ENCODE measurements at regions not wholly inside any gene's neighbourhood (a gene's known extent, or its start where the extent isn't known, plus 50 kb on each side); places are given as distances from the start of the nearest gene placed in this dataset.

DNA sequence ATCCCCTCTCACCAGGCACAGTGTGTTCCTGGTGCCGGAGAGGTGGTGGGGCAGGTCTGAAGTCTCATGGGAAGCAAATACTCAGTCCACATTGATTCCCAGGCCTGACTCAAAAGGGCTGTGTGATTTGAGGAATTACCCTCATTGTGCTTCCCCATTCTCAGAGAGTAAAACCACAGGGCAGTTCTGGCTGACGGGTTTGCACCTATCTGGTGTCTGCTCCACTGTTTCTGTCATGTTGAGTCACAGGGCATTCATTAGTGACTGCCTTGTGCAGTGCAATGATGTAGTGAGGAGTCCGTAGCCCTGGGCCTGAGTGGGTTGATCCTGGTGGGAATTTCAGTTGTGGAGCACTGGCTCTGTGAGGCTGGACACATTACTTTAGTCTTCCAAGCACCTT, 85.2 kb upstream of the ARHGAP20 start:
- Histone ChIP-seq H3K36me3 (ENCODE audit: insufficient read depth, insufficient read length, low read length) (no peaks in the 10 kb centered on the region), H3K27me3 (ENCODE audit: insufficient read depth, insufficient read length) (no peaks in the 10 kb centered on the region), H3K9ac (ENCODE audit: insufficient read length, low read depth) (no peak overlapping the region), H3K4me3 (ENCODE audit: insufficient read length, low read depth) (no peak overlapping the region), H3K9me3 (ENCODE audit: insufficient read depth, low read length) (no peaks in the 10 kb centered on the region), H3K4me1 (ENCODE audit: insufficient read depth, insufficient read length) (no peaks in the 10 kb centered on the region)
- DNase-seq (ENCODE audit: low read depth, low spot score) = no peak
- no peak for TF ChIP-seq ZNF274 (IDR thresholded peaks at IDR 0.05; ENCODE audit: low read depth, low read length)
- no peak for TF ChIP-seq SUZ12 (IDR thresholded peaks at IDR 0.05; ENCODE audit: extremely low read depth, insufficient read depth, insufficient read length)
- TF ChIP-seq YY1 (IDR thresholded peaks at IDR 0.05; ENCODE audit: insufficient read depth, insufficient read length) = no peak

DNA sequence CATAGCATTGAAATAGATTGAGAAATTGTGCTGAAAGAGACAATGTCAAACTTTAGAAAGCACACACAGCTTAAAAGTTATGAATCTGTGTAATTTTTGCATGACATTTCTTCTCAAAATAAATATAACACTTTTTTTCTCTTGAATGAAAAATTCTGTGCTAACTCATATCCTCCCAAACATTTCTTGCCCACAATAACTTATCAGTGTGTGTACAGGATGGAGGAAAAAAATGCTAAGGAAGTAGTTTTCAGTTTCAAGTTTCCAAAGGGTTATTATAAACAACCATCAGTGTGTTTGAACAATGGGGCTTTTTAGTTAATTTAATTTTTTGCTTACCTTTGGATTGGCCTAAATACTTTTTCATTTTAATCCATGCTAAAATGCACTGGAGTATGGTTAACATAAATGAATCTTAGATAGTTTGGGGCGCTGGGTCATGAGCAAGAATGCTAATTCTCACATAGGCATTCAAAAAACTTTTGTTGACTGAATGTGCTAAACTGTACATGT, 82.9 kb upstream of the ARHGAP20 start:
- no peaks in the 10 kb centered on the region for H3K27me3 ChIP-seq (ENCODE audit: insufficient read depth, insufficient read length)
- H3K4me1 ChIP-seq (ENCODE audit: insufficient read depth, insufficient read length) = no peaks in the 10 kb centered on the region
- H3K9me3 ChIP-seq (ENCODE audit: insufficient read depth, low read length) = no peaks in the 10 kb centered on the region
- H3K36me3 ChIP-seq (ENCODE audit: insufficient read depth, insufficient read length, low read length) = no peaks in the 10 kb centered on the region
- TF ChIP-seq YY1 (IDR thresholded peaks at IDR 0.05; ENCODE audit: insufficient read depth, insufficient read length) (no peak), SUZ12 (IDR thresholded peaks at IDR 0.05; ENCODE audit: extremely low read depth, insufficient read depth, insufficient read length) (no peak)
- H3K4me3 ChIP-seq (ENCODE audit: insufficient read length, low read depth) = no peak overlapping the region
- no peak for DNase-seq (ENCODE audit: low read depth, low spot score)
- H3K9ac ChIP-seq (ENCODE audit: insufficient read length, low read depth) = no peak overlapping the region

DNA sequence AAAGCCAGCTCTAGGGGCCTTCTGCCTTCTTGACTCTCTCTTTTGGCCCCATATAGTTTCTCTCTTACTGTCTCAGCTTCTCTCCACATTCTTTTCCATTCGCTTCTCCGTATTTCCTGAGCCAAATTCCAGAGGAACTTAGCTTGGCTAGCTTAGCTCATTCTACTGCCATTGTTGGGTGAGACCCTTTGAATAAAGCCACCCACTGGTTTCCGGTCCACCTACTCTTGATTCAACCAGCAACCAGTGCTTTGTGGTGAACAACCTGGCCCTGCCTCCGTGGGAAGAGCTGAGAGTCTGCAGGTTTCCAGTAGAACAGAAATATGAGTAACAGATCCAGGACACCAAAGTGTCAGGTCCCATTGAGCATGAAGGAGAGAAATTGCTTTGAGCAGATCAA, 81.3 kb upstream of the ARHGAP20 start:
- no peak overlapping the region for H3K4me3 ChIP-seq (ENCODE audit: insufficient read length, low read depth)
- H3K9me3 ChIP-seq (ENCODE audit: insufficient read depth, low read length) = no peaks in the 10 kb centered on the region
- TF ChIP-seq YY1 (IDR thresholded peaks at IDR 0.05; ENCODE audit: insufficient read depth, insufficient read length) = no peak
- H3K4me1 ChIP-seq (ENCODE audit: insufficient read depth, insufficient read length) = no peaks in the 10 kb centered on the region
- H3K36me3 ChIP-seq (ENCODE audit: insufficient read depth, insufficient read length, low read length) = no peaks in the 10 kb centered on the region
- no peaks in the 10 kb centered on the region for H3K27me3 ChIP-seq (ENCODE audit: insufficient read depth, insufficient read length)
- no peak overlapping the region for H3K9ac ChIP-seq (ENCODE audit: insufficient read length, low read depth)
- peak; percentile 27 for DNase-seq (ENCODE audit: low read depth, low spot score)

DNA sequence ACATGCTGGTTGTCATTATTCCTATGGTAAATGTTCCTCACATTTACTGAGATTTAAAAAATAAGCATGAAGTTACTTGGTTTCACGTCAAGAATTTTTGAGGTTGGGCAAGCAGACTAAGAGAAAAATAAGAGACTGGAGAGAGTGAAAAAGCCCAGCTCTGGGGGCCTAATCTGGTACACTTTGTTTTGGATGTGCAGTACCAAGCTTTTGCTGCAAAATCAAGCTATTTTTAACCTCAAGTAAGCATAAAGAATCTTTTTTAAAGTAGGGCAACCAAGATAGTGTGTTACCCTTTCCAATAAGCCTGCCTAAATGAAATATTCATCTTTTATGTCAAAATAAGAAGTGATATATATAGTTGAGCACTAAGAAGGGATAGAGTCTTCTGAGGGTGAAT, 79.4 kb upstream of the ARHGAP20 start:
- no peak overlapping the region for H3K4me3 ChIP-seq (ENCODE audit: insufficient read length, low read depth)
- H3K9ac ChIP-seq (ENCODE audit: insufficient read length, low read depth) = no peak overlapping the region
- no peaks in the 10 kb centered on the region for H3K36me3 ChIP-seq (ENCODE audit: insufficient read depth, insufficient read length, low read length)
- no peak for DNase-seq (ENCODE audit: low read depth, low spot score)
- H3K4me1 ChIP-seq (ENCODE audit: insufficient read depth, insufficient read length) = no peaks in the 10 kb centered on the region
- no peak for TF ChIP-seq ZNF274 (IDR thresholded peaks at IDR 0.05; ENCODE audit: low read depth, low read length)
- TF ChIP-seq YY1 (IDR thresholded peaks at IDR 0.05; ENCODE audit: insufficient read depth, insufficient read length) = no peak
- no peak for TF ChIP-seq SUZ12 (IDR thresholded peaks at IDR 0.05; ENCODE audit: extremely low read depth, insufficient read depth, insufficient read length)
- H3K9me3 ChIP-seq (ENCODE audit: insufficient read depth, low read length) = no peaks in the 10 kb centered on the region
- no peaks in the 10 kb centered on the region for H3K27me3 ChIP-seq (ENCODE audit: insufficient read depth, insufficient read length)

DNA sequence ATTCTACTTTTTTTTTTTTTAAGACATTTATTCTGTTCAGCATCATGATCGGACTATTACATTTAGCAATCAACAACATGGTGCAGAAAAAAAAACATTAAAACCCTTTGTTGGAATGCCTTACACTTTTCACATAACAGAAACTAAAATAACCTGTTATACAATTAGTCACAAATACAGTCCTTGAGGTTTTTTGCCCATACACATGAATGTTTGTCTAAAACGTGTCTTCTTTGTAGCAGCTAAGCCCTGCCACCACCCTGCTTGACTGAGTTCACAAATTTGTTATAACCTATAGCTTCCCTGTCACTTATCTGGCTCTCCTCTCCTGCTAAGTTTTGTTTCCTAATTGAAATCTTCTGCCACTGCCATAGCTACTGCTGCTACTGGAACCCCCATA, 75.4 kb upstream of the ARHGAP20 start:
- H3K27me3 ChIP-seq (ENCODE audit: insufficient read depth, insufficient read length) = no peaks in the 10 kb centered on the region
- TF ChIP-seq YY1 (IDR thresholded peaks at IDR 0.05; ENCODE audit: insufficient read depth, insufficient read length) (no peak), ZNF274 (IDR thresholded peaks at IDR 0.05; ENCODE audit: low read depth, low read length) (no peak)
- no peaks in the 10 kb centered on the region for H3K36me3 ChIP-seq (ENCODE audit: insufficient read depth, insufficient read length, low read length)

DNA sequence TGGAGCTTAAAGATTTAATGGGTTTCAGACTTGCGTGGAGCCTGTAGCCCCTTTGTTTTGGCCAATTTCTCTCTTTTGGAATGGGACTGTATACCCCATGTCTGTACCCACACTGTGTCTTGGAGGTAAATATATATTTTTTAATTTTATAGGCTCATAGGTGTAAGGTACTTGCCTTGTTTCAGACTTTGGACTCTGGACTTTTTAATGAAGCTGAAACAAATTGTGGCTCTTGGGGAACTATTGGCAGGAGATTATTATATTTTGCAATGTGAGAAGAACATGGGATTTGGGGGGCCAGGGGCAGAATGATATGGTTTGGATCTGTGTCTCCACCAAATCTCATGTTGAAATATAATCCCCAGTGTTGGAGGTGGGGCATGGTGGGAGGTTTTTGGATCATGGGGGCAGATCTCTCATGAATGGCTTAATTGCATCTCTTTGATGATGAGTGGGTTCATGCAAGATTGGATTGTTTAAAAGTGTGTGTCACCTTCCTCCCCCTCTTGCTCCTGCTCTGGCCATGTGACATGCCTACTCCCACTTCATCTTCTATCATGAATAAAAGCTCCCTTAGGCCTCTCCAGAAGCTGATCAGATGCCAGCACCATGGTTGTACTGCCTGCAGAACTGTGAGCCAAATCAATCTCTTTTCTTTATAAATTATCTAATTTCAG, 74.1 kb upstream of the ARHGAP20 start:
- Histone ChIP-seq H3K27me3 (ENCODE audit: insufficient read depth, insufficient read length) (no peaks in the 10 kb centered on the region), H3K4me3 (ENCODE audit: insufficient read length, low read depth) (no peak overlapping the region), H3K36me3 (ENCODE audit: insufficient read depth, insufficient read length, low read length) (no peaks in the 10 kb centered on the region), H3K9me3 (ENCODE audit: insufficient read depth, low read length) (peaks cover 13% of the 10 kb centered on the region; the same call in 1 of the 2 replicates), H3K4me1 (ENCODE audit: insufficient read depth, insufficient read length) (no peaks in the 10 kb centered on the region), H3K9ac (ENCODE audit: insufficient read length, low read depth) (no peak overlapping the region)
- TF ChIP-seq SUZ12 (IDR thresholded peaks at IDR 0.05; ENCODE audit: extremely low read depth, insufficient read depth, insufficient read length) (no peak), ZNF274 (IDR thresholded peaks at IDR 0.05; ENCODE audit: low read depth, low read length) (no peak)
- DNase-seq (ENCODE audit: low read depth, low spot score) = no peak

More for the DNA sequence above, 75.4 kb upstream of the ARHGAP20 start:
- Histone ChIP-seq H3K9me3 (ENCODE audit: insufficient read depth, low read length) (peaks cover 13% of the 10 kb centered on the region; the same call in 1 of the 2 replicates), H3K4me3 (ENCODE audit: insufficient read length, low read depth) (no peak overlapping the region), H3K9ac (ENCODE audit: insufficient read length, low read depth) (no peak overlapping the region), H3K4me1 (ENCODE audit: insufficient read depth, insufficient read length) (no peaks in the 10 kb centered on the region)
- DNase-seq (ENCODE audit: low read depth, low spot score) = no peak

DNA sequence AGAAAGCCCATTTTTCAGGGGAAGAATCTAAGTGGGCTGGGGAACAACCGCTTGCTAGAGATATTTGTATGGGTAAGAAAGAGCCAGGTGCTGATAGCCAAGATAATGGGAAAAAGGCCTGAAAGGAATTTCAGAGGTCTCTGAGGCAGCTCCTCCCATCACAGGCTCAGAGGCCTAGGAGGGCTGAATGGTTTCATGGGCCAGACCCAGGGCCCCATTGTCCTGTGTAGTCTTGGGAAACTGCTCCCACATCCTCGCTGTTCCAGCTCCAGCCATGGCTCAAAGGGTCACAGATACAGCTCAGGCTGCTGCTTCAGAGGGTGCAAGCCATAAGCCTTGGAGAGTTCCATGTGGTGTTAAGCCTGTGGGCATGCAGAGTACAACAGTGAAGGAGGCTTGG, 73.2 kb upstream of the ARHGAP20 start:
- no peak for DNase-seq (ENCODE audit: low read depth, low spot score)
- no peaks in the 10 kb centered on the region for H3K4me1 ChIP-seq (ENCODE audit: insufficient read depth, insufficient read length)
- TF ChIP-seq SUZ12 (IDR thresholded peaks at IDR 0.05; ENCODE audit: extremely low read depth, insufficient read depth, insufficient read length) (no peak), YY1 (IDR thresholded peaks at IDR 0.05; ENCODE audit: insufficient read depth, insufficient read length) (no peak)
- H3K9ac ChIP-seq (ENCODE audit: insufficient read length, low read depth) = no peak overlapping the region
- H3K36me3 ChIP-seq (ENCODE audit: insufficient read depth, insufficient read length, low read length) = no peaks in the 10 kb centered on the region
- H3K9me3 ChIP-seq (ENCODE audit: insufficient read depth, low read length) = peaks cover 13% of the 10 kb centered on the region; the same call in 1 of the 2 replicates
- no peaks in the 10 kb centered on the region for H3K27me3 ChIP-seq (ENCODE audit: insufficient read depth, insufficient read length)
- no peak overlapping the region for H3K4me3 ChIP-seq (ENCODE audit: insufficient read length, low read depth)
